ENCODE measurements at regions not wholly inside any gene's neighbourhood (a gene's known extent, or its start where the extent isn't known, plus 50 kb on each side); places are given as distances from the start of the nearest gene placed in this dataset.

DNA sequence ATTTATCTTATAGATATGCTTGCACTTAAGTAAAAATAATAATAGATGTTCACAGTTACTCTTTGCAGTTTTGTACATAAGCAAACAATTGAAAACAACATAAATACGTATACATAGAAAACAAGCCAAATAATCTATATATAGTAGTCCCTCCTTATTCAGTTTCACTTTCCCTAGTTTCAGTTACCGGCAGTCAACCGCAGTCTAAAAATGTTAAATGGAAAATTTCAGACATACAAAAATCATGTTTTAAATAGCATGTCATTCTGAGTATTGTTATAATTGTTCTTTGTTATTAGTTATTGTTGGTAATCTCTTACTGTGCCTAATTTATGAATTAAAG is 262.0 kb downstream of the CGGBP1 start:
- H3K56ac ChIP-seq (ENCODE audit: insufficient read length, low read depth, low read length) = no peak overlapping the region
- H3K79me1 ChIP-seq (ENCODE audit: insufficient read depth, low read depth, low read length, poor library complexity, severe bottlenecking) = no peaks in the 10 kb centered on the region
- H3K4me1 ChIP-seq (ENCODE audit: insufficient read depth, low read length) = no peaks in the 10 kb centered on the region; the same call in 1 of the 2 replicates
- no peak overlapping the region for H2AFZ ChIP-seq (ENCODE audit: low read length)
- no peak overlapping the region for H3K23ac ChIP-seq (ENCODE audit: insufficient read length, low read depth, low read length)
- H3K27me3 ChIP-seq (ENCODE audit: insufficient read depth, low read length) = no peaks in the 10 kb centered on the region; the same call in 1 of the 2 replicates
- H4K20me1 ChIP-seq (ENCODE audit: control insufficient read depth, insufficient read depth, insufficient read length) = no peaks in the 10 kb centered on the region
- H3K4me3 Mint-ChIP-seq = no peak overlapping the region
- peaks cover 26 to 27% of the 10 kb centered on the region in 2 experiments for H3K4me1 Mint-ChIP-seq
- no peak overlapping the region for H2BK120ac ChIP-seq (ENCODE audit: low read depth, low read length, poor library complexity, severe bottlenecking)
- peaks cover 39% of the 10 kb centered on the region for H3K27me3 Mint-ChIP-seq (ENCODE audit: low read depth)
- no peak for DNase-seq
- no peak overlapping the region for H2BK12ac ChIP-seq (ENCODE audit: insufficient read length, low read depth, low read length)
- H3K23me2 ChIP-seq (ENCODE audit: insufficient read length, low read depth, low read length, poor library complexity, severe bottlenecking) = peaks cover 3% of the 10 kb centered on the region
- no peaks in the 10 kb centered on the region for H3K9me3 Mint-ChIP-seq
- no peak overlapping the region for H3K14ac ChIP-seq (ENCODE audit: insufficient read depth, low read length)
- no CpG with 5 or more reads among the region's 3 CpGs for WGBS (ENCODE audit: extremely low coverage, insufficient read length, low lambda C conversion rate)
- no peak overlapping the region for H4K5ac ChIP-seq (ENCODE audit: insufficient read length, low read depth, low read length)
- no peak overlapping the region for H4K8ac ChIP-seq (replicated peaks; ENCODE audit: insufficient read length, low read depth, low read length)
- H2AK5ac ChIP-seq (ENCODE audit: insufficient read length, low read length) = no peak overlapping the region
- no peak overlapping the region for H3K27ac ChIP-seq (ENCODE audit: insufficient read length, low read depth, low read length)
- TF ChIP-seq, protein P1, sequence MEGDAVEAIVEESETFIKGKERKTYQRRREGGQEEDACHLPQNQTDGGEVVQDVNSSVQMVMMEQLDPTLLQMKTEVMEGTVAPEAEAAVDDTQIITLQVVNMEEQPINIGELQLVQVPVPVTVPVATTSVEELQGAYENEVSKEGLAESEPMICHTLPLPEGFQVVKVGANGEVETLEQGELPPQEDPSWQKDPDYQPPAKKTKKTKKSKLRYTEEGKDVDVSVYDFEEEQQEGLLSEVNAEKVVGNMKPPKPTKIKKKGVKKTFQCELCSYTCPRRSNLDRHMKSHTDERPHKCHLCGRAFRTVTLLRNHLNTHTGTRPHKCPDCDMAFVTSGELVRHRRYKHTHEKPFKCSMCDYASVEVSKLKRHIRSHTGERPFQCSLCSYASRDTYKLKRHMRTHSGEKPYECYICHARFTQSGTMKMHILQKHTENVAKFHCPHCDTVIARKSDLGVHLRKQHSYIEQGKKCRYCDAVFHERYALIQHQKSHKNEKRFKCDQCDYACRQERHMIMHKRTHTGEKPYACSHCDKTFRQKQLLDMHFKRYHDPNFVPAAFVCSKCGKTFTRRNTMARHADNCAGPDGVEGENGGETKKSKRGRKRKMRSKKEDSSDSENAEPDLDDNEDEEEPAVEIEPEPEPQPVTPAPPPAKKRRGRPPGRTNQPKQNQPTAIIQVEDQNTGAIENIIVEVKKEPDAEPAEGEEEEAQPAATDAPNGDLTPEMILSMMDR (conservative IDR thresholded peaks at IDR 0.05) = no peak
- no peak overlapping the region for H3T11ph ChIP-seq (ENCODE audit: low read length)
- no peak overlapping the region for H3K27ac Mint-ChIP-seq
- H3K9me3 ChIP-seq (ENCODE audit: control insufficient read depth, low read depth, low read length) = no peaks in the 10 kb centered on the region
- no peak overlapping the region for H4K91ac ChIP-seq (ENCODE audit: insufficient read length, low read depth, low read length)
- H3K4me2 ChIP-seq (ENCODE audit: insufficient read depth, insufficient read length, low read length) = no peak overlapping the region
- no peaks in the 10 kb centered on the region for H3K36me3 Mint-ChIP-seq (ENCODE audit: insufficient read depth in 1 of 3, low read depth in 3 of 3)
- H3K4ac ChIP-seq (ENCODE audit: low read depth, low read length) = no peak overlapping the region
- H2BK20ac ChIP-seq (ENCODE audit: low read depth, low read length, poor library complexity, severe bottlenecking) = no peak overlapping the region
- no peak overlapping the region for H3K9ac ChIP-seq (ENCODE audit: extremely low read depth, insufficient read length, low read length)
- no peak overlapping the region for H2BK5ac ChIP-seq (ENCODE audit: insufficient read length, low read length)
- no peak overlapping the region for H2BK15ac ChIP-seq (ENCODE audit: low read depth, low read length)
- no peak overlapping the region for H3K18ac ChIP-seq (ENCODE audit: insufficient read length, low read depth, low read length)
- no peaks in the 10 kb centered on the region for H3K79me2 ChIP-seq (ENCODE audit: insufficient read depth, low read length)

All from H9 (cell line).